Upper lobe of left lung (tissue), 4 donors: ENCODE measurements at regions not wholly inside any gene's neighbourhood (a gene's known extent, or its start where the extent isn't known, plus 50 kb on each side); places are given as distances from the start of the nearest gene placed in this dataset.

Experiments
- POLR2A ChIP-seq, 4 donors: fragments of 450-650 bp; IDR thresholded peaks; one replicate each; pipeline ENCODE4 v1.5.1; 2016 to 2017; ENCODE audit warnings: antibody characterized with exemption in 4 of 4, mild to moderate bottlenecking in 2 of 4
- POLR2AphosphoS5 ChIP-seq, 2 donors: sonication (generic); formaldehyde crosslinking; IDR thresholded peaks; one replicate each; pipeline ENCODE4 v1.5.1; 2017; ENCODE audit warnings: antibody characterized with exemption in 2 of 2

GRCh38 chr4:100295792-100296191, 105.5 kb upstream of the DDIT4L start:
- no peak for TF ChIP-seq POLR2AphosphoS5 (IDR thresholded peaks at IDR 0.05)
- TF ChIP-seq POLR2A (IDR thresholded peaks at IDR 0.05), result no peak
